ENCODE measurements at regions not wholly inside any gene's neighbourhood (a gene's known extent, or its start where the extent isn't known, plus 50 kb on each side); places are given as distances from the start of the nearest gene placed in this dataset.
A peak's percentile ranks its signal among the peaks of the same experiment; 100 is the strongest.

DNA sequence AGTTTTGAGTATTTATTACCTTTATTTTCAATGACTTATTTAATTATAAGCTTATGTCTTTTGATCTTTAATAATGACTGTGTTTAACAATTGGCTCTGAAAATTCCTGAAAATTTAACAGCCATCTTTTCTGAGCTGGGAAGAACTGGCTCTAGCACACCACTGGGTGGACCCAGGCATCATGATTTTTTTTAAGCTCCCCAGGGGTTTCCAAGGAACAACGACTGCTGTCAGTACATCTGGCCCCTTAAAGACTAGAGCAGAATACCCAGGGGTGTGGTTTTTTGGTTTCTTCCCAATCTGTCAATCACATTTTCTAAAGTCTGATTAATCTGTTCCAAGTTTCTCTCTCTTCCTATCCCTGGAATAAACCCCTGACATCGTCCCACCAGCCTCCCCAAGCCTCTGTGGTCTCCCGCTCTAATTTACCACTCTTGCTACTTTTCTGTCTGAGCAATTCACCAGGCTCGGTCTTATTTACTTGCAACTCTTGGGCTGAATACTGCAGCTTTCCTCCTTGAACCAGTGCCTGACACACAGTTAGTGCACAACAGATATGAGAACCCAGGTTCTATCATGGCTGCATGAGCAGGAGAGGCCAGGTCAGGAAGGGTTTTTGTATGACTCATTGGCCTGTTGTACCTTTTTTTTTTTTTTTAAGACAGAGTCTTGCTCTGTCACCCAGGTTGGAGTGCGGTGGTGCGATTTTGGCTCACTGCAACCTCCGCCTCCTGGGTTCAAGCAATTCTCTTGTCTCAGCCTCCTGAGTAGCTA is 321.9 kb downstream of the ZSWIM6 start:
- no peak for DNase-seq (ENCODE audit: low read depth)

DNA sequence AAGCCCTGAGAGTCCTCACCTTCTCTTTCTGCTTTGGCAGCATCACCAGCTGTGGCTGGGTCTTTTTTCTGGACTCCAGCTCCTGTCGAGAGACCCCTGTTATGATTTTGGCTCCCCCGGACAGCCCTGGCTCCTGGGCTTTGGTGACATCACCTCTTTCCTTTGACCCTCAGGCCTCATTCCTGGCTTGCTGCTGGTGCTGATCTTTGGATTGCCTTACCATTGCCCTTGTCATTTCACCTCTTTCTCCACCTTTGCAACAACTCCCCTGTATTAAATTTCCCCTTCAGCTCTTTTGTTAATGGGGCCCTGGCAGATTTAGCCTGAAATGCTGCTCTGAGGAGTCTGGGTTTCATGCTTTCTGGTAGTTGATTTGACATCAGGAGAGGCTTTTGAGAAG is 322.8 kb downstream of the ZSWIM6 start:
- no peak for DNase-seq (ENCODE audit: low read depth)

DNA sequence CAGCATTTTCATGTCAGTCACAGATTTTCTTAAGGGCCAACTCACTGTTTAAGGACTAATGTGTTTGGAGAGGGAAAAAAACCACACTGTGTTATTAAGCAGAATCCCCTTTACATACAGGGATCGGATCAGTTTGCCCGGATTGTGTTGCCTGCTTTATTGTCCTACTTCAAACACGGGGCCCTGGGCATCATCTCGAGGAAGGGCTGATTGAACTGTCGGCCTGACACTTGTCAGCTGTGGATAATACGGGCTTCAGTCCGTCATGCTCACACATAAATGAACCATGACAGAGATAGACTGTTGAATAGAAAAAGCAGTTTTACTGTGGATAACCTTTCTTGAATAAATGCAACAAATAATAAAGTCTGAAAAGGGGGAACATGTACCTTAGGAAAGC is 325.0 kb downstream of the ZSWIM6 start:
- DNase-seq (ENCODE audit: low read depth) = no peak

DNA sequence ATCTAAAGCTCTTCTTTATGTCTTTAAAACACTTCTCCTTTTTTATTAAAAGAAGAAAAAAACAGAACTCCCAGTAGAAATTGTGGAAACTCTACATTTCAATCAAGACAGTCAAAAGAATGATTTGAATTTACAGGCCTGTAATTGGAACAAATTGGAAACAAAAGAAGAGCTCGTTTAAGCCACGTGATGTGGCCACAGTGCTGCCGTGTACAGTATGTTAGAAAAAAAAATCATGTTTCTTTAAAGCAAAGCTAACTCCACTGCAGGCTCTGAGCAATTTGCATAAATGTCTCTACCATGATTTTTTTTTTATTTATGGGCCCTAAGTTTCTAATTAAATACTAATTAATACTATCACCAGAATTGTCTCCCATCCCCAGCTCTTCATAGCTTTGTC is 325.6 kb downstream of the ZSWIM6 start:
- no peak for DNase-seq (ENCODE audit: low read depth)

DNA sequence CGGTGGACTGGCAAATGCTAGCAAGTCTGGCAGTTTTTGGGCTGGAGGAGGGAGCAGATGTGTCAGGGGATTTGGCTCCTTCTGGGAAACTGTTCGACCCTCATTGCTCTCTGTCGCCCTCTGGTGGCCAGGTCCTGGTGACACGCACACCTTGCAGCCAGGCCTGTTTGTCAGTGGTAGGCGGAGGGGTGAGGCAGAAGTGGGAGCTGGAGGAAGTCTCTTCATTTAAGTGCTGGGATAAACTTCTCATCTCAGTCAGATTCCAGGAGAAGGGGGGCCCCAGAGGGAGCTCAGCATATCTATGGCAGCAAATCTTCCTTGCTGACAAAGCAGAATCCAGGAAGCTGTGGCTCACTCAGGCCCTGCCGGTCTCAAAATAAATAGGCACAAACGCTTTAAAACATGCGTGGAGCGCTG is 326.5 kb downstream of the ZSWIM6 start:
- peak; percentile 26 for DNase-seq (ENCODE audit: low read depth)

DNA sequence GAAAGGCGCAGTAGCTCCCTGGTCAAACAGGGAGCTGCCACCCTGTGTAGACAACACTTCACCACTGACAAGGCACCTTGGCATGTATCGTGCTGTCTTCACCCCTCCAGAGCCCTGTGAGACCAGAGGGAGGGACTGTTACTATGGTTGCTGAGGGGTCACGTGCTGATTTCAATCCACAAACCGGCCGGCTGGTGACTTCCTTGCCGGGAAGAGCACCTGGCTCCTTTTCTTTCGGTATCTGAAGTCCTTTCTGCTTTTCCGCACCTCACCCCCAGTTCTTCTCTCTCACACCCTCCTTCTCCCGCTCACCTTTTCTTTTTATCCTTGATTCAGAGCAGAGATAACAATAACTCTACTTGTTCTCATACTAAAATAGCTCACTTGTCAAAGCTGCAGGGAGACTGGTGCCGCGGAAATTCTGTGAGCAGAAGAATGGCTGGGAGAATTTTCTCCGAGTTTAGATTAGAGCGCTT is 327.2 kb downstream of the ZSWIM6 start:
- DNase-seq (ENCODE audit: low read depth) = no peak

DNA sequence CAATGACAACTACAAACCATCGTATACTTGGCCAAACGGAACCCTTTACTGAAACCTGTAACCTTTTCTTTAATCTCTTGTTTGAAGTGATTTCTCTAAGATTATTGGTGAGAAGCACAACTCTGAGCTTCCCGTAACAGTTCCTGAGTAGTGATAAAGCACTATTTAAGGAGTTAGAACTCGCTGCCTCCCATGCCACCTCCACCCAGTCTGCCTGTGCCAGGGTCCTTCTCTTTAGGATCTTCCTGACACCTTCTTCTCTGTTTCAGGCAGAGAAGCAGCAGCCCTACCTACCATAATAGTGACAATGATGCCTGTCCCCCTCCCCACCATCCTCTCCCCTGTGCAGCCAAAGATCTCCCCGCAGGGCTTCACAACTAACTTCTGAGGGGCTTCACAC is 330.6 kb downstream of the ZSWIM6 start:
- no peak for DNase-seq (ENCODE audit: low read depth)

DNA sequence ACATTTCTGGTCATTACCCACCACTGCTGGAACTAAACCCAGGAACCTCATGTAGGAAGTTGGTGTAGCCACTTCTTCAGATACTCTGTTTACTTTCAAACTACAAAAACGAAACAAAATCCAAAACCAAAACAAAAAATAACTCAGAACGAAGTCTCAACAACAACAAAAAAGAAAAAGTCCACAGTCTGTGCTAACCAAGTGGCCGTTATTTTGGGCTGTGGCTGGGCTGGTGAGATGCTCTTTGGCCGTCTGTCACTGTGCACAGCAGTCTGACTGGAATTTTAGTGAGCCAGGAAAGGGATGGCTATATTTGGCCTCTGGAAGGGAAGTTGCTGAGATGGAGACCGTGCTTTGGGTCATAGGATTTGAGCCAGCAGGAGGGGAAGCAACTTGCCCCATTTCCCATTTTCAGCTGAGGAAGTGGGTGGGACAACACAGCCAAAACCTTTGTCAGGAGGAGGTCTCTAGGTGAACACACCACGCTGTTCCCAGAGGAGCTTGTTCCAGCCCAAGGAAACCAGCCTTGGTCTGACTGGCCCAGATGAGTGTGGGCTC is 334.1 kb downstream of the ZSWIM6 start:
- DNase-seq (ENCODE audit: low read depth) = no peak

DNA sequence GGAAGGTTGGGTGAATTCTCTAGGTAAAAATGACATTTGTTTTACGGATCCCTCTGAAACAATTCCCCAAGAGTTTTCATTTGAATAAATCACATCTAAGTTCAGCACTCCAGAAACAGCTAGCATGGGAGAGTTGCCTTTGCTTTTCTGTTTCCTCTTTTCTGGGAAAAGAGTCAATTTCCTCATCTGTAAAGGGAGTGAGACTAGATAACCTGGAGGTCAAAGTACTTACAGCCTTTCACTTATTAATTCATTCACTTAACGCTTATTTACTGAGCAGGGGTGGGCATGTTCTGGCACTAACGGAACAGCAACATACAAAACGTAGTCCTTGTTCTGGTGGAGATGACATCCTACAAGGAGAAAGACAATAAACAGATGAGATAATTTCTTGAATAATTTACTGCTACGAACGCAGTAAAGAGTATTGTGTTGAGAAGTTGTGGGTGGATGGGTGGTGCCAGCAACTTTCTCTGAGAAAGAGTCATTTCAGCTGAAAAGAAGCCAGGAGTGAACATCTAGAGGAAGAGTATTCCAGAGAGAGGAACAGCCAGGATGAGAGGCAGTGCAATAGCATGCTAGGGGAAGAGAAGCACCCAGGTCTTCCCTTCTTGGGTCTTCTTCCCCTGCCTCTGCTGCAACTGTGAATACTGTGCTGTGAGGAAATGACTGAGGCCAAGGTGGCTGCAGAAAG is 335.6 kb downstream of the ZSWIM6 start:
- no peak for DNase-seq (ENCODE audit: low read depth)

DNA sequence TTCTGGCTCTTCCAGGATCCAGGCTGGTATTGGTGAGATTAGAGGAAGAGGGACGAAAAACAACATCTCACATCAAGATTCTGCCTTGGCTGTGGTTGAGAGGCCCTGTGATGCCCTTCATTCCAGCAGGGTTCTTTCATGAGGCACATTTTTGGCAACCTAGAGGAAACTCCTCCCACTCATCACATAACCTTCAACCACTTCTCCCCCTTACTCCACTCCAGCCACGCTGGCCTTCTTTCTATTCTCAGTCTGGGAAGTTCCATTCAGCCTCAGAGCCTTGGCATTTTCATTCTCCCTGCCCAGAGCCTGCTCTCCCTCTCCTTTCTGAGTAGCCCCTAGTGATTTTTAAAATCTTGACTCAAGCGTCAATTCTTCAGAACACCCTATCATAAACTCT is 337.5 kb downstream of the ZSWIM6 start:
- DNase-seq (ENCODE audit: low read depth) = no peak

DNA sequence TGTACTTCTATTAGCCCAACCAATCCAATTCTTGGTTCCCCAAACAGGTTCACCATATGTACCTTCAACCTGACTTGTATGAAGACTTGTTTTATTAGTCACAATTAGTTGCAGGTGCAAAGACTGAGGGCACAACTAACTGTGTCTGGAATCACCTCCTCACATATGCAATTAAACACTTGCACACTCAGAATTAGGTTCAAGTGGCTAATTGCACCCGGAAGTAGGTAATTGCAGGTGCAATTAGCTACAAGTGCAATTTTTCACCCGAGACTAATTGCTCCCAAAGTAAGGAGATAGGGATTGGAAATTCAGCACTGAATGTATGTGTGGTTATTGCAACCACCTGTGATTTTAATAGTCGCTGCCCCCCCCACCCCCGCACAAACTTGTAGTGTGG is 338.9 kb downstream of the ZSWIM6 start:
- DNase-seq (ENCODE audit: low read depth) = no peak

DNA sequence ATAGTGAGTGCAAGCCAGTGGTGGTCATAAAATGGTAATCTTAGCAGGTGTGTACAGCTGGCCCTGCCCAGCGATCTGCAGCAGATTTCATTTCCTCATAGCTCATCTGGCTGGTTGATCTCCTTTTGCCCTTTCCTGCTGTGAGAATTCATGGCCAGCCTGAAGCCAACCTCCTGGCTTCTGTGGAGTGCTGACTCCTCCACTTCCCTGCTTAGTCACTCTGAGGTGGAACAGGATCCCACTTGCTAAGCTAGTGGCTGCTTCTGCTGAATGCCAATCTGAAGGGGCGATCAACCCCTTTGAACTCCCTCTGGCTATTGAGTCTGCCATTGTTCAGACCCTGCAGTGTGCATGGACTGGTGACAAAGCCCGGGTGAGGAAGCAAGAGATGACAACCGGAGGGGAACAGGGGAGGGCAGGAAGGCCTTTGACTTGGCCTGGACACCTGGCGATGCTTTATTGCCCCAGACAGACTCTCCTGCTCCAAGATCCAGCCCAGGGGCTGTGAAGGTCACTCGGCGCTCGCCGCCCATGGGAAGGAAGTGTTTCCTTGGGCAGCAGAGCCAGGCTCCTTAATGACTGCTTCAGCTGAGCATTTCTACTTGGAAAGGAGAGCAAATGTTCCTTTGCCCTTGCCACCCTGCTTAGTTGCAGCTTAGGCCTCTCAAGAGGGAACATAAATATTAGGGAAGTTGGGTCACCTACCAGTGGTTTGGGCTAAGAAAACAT is 341.1 kb downstream of the ZSWIM6 start:
- DNase-seq (ENCODE audit: low read depth) = no peak

DNA sequence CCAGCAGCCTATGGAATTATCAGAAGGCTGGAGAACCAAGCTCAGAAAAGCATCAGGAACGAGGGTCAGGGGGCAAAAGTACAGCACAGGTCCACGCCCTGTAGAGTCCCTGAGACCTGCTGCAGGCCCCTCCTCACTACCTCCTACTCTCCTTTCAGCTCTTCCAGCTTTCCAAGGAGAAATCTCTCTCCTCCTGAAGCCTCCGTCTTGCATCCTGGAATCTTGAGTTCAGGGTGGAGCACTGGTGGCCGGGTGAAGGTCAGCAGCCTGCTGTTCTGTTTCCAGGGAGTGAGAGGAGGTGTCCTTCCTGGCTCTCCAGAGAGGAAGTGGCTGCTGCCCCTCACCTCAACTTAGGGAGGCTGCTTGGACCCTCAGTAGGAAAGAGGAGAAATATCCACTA is 342.3 kb downstream of the ZSWIM6 start:
- no peak for DNase-seq (ENCODE audit: low read depth)

DNA sequence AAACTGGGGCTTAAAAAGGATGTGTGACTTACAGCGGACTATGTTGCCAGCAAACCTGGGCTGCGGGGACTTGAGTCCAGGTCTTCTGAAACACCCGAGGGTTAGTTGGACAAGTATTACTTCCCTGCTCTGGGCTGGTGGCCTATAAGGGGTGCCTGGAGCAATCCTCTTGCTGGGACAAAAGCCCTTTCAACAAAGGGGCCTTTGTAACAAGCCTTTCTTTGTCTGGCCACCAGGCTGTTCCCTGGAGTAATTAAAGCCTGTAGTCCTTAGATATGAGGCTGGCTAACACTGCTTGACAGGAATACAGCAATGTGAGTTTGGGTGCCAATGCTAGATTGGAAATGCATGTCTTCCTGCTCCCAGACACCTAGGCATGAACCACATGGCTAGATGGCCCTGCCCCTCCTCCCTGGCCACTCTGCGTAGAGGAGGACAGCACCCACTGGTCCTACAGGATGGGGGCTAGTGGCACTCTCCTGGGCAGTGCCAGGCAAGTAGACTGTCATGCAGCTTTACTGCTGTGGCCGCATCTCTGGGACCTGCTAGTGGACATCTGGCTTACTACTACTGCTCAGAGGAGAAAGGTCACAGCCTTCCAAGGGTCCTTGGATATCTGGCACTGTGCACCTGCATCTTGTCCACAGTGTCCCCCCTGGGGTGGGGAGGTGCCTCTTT is 343.1 kb downstream of the ZSWIM6 start:
- DNase-seq (ENCODE audit: low read depth) = no peak

DNA sequence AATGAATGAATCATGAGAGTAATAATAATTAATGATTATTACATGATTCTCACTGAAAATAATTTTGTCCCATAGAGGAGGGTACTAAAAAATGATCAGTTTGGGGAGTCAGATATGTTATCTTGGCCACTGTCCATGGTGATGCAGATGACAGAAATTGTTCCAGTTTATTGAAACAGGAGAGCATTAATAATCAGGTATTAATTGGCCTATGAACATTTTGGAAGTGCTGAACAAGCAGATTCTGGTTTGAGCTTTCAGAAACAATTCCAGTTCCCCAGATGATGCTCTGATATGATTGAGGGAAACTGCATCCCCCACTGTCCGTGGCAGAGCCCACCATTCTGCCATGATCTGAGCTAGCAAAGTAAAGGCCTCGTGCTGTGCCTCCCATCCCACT is 345.2 kb downstream of the ZSWIM6 start:
- no peak for DNase-seq (ENCODE audit: low read depth)

DNA sequence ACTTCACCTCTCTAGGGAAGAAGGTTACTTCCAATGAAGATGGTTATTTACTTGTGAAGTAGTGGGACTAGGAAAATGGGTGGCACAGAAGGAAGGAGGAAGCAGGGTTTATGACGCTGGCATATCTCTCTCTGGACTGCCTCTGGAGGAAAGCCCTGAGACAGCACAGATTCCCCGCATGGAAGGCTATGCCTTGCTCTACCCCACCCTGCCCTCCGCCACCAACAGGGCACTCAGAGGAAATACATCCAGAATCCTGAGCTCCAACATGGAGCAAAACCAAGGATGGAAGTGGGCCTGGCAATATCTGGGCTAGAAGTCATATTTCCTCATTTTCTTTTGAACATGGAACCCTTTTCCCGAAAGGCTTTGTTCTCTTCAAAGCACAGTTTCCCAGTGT is 346.9 kb downstream of the ZSWIM6 start:
- no peak for DNase-seq (ENCODE audit: low read depth)

DNA sequence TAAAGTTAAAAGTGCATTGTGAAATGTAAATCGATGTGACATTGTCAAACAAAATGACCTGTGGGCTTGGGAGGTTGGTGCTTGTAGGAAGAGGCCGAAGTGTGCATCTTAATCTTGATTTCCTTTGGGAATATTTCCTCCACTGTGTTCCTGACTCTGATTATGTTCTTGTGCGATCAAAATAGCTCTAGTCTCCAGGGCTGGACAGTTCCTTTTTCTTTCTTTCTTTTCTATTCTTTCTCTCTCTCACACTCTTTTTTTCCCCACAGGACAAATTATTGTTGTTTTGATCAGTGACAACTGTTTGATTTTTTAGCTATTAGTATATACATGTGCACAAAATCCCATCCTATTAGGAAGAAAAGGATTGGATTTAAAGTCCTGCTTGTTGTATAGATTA is 347.5 kb downstream of the ZSWIM6 start:
- no peak for DNase-seq (ENCODE audit: low read depth)

DNA sequence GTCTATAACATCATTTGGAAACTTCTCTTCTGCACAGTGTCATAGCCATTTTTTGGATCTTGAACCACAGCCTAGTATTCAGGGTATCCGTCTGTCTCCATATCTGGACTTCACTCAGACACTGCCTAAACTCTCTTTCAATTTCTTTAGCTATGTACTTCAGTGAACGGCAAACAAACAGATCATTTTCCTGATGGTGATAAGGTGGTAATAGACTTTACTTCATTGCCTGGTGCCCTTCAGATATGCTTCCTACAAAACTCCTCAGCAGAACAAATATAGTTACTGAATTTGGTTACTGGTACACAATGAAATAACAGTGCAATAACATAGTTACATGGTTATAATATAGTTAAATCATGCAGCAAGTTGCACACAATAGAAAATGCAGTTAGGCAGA is 348.2 kb downstream of the ZSWIM6 start:
- DNase-seq (ENCODE audit: low read depth) = no peak

DNA sequence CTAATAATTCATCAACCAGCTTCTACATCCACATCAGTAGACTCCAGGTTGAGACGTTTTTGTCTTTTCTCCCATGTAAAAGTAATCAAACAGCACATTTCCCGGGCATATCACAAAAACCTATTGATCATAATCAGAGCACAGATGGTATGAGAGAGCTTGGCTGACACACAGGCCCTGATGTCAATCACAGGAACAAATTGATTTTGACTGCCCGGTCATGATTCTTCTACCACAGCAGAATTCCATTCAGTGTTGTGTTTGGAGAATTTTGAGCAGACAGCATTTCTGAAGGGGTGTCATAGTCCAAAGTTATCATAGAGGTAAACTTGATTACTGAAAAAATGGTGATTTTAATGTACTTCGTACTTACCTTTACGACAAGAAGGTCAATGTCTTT is 351.1 kb downstream of the ZSWIM6 start:
- DNase-seq (ENCODE audit: low read depth) = no peak

DNA sequence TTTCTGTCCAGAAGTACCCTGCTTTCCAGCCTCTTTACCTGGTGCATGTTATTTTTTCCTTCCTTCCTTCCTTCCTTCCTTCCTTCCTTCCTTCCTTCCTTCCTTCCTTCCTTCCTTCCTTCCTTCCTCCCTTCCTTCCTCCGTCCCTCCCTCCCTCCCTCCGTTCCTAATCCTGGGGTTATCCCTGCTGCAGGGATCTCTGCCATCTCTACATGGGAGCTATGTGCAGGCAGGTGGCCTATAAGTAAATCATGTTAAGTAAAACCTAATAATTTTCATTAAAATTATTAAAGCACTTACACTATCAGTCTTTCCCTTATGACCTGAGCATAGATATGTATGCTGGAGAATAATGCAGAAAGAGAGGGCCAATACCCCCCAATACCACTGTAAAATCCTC is 351.9 kb downstream of the ZSWIM6 start:
- DNase-seq (ENCODE audit: low read depth) = no peak

DNA sequence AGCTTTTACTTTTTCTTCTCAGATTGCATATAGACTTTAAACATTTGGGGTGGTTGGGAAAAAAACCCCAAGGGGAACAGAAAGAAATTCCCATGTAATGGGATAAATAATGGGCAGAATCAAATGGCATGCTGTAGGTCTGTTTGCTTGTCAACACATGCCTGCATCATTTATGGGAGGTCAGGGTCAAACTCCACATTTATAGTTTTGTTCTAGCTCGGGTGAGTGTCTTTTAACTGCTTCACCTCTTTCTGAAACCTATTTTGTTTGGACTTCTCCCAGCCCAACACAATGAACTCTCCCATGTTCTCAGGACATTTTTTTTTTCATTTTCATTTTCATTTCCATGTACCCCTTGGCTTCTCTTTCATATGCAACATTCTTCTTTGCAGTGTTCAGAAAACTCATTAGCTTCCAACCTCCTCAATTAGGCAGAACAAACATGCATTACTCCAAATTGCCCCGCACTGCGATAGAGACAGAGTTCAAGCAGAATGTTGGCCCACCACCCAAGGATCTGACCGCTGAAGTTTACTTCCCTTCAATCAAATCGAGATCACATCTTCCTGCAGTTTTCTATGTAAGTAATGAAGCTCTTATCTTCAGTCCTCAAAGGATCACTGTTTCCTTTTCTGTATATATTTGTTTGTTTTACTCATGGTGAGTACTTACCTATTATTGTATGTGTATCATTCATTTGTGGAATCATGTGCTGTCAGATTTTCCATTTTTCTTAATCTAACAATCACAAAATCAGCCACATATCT is 354.6 kb downstream of the ZSWIM6 start:
- DNase-seq (ENCODE audit: low read depth) = no peak

All from non-pigmented ciliary epithelial cell (primary cell).